Globus pallidus (tissue), 1 donor: ENCODE measurements at regions not wholly inside any gene's neighbourhood (a gene's known extent, or its start where the extent isn't known, plus 50 kb on each side); places are given as distances from the start of the nearest gene placed in this dataset.
"Not testable (repeated sequence)": the region's sequence is repeated elsewhere in the genome, so short reads cannot be mapped to it uniquely, and the experiment has no call there.

ENCODE experiments used
- DNase-seq: peaks from one replicate; pipeline ENCODE4 v3.0.0-alpha.2; 2015; ENCODE audit warnings: low spot score

- DNase-seq, result no peak
Measured at GRCh38 chr2:217588266-217588665, 414.5 kb downstream of the TNS1 start.

GRCh38 chr2:217585362-217585761, 417.4 kb downstream of the TNS1 start:
- DNase-seq, result no peak

GRCh38 chr2:217580407-217580806, 422.4 kb downstream of the TNS1 start:
- DNase-seq, result not testable (repeated sequence)

- no peak for DNase-seq
Measured at GRCh38 chr2:217573571-217573970, 429.2 kb downstream of the TNS1 start.

- no peak for DNase-seq
Measured at GRCh38 chr2:217570394-217570793, 432.4 kb downstream of the TNS1 start.

GRCh38 chr2:217568289-217568971, 434.4 kb downstream of the TNS1 start:
- DNase-seq, result no peak

GRCh38 chr2:217563565-217563964, 439.2 kb downstream of the TNS1 start:
- no peak for DNase-seq

- no peak for DNase-seq
Measured at GRCh38 chr2:217562871-217563480, 439.8 kb downstream of the TNS1 start.

GRCh38 chr2:217559084-217559483, 443.7 kb downstream of the TNS1 start:
- no peak for DNase-seq

GRCh38 chr2:217555081-217555876, 447.5 kb downstream of the TNS1 start:
- no peak for DNase-seq

- no peak for DNase-seq
Measured at GRCh38 chr2:217553679-217554078, 449.1 kb downstream of the TNS1 start.

- no peak for DNase-seq
Measured at GRCh38 chr2:217553202-217553601, 449.6 kb downstream of the TNS1 start.

GRCh38 chr2:217552081-217552480, 450.7 kb downstream of the TNS1 start:
- no peak for DNase-seq

- DNase-seq, result no peak
Measured at GRCh38 chr2:217551252-217551899, 451.4 kb downstream of the TNS1 start.

GRCh38 chr2:217539126-217539525, 463.7 kb downstream of the TNS1 start:
- no peak for DNase-seq

GRCh38 chr2:217538719-217539118, 464.1 kb downstream of the TNS1 start:
- DNase-seq, result no peak

- DNase-seq, result no peak
Measured at GRCh38 chr2:217535957-217536708, 466.7 kb downstream of the TNS1 start.

GRCh38 chr2:217530392-217531090, 472.3 kb downstream of the TNS1 start:
- DNase-seq, result no peak

GRCh38 chr2:217529271-217529670, 473.5 kb downstream of the TNS1 start:
- no peak for DNase-seq

GRCh38 chr2:217527590-217528202, 475.1 kb downstream of the TNS1 start:
- no peak for DNase-seq

- DNase-seq, result no peak
Measured at GRCh38 chr2:217525076-217525475, 477.7 kb downstream of the TNS1 start.
